HL-60/S4 (cell line): ENCODE measurements at regions not wholly inside any gene's neighbourhood (a gene's known extent, or its start where the extent isn't known, plus 50 kb on each side); places are given as distances from the start of the nearest gene placed in this dataset.

Experiments used
- in situ Hi-C: fragments of 300-500 bp; cut with MboI; formaldehyde crosslinking; loops from 2 replicates; pipeline ENCODE4 v1.14.3; 2022; ENCODE audit warnings: low sequenced_read_pairs

DNA sequence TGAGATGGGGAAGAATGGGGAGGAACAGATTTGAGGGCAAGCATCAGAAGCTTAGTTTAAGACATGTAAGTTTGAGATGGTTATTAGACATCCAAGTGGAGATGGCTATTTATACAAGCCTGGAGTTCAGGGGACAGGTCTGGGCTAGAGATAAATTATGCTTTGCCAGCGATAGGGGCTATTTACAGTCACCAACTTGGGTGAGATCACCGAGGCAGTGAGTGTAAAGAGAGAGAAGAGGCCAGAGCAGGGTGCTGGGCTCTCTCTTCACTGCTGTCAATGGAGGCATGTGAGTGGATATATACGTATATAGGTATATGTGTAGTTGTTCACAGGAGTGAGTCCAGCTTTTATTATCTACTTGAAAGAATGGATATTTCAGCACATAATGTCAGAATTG is 81.0 kb downstream of the QPCT start:
- in situ Hi-C loops, result no loop called here

DNA sequence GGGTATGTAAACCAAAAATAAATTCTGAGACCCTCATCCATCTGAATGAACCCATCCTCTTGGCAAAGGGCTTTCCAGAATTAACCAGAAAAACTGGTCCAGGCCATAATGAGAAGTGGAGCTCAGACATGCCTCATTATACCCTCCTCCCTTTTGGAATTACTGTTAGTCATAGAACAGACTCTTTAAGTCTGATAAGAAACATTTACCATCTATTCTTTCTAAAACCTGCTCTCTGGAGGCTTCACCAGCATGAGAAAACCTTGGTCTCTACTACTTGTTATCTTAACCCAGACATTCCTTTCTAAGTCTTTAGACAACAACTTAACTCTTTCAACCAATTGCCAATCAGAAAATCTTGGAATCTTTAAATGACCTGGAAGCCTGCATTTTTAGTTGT is 82.8 kb downstream of the QPCT start:
- in situ Hi-C loops, result no loop called here

DNA sequence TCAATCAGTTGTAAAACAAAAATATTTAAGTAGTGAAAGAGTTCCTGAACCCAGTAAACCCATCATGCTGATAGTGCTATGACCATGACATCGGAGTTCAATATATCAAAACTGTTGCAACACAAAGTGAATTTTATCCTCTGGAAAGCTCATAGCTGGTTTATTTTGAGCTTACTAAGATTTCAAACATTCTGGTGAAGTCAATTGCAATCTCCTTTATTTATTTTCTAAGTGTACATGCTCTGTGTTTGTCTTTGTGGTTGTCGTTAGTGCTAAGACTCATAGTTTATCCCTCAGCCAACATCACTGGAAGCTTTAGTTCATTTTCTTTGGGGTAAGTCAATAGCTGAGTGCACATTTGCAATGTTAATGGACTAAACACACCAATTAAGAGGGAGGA is 91.9 kb downstream of the QPCT start:
- in situ Hi-C loops, result no loop called here

DNA sequence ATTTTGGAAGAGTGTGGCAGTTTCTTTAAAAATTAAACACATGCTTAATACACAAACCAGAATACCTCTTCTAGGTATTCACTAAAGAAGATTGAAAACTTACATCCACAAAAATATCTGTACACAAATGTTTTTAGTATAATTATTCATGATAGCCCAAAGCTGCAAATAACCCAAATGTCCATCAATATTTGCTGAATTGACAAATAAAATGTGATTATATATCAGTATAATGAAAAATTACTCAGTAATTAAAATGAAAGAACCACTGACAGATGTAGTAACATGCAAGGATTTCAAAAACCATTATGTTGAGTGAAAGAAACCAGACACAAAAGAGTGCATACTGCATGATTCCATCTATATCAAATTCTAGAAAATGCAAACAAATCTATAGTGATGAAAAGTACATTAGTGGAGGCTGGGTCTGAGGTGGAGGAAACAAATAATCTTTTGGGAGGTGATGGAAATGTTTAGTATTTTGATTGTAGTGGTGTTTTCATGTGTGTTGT is 94.8 kb downstream of the QPCT start:
- in situ Hi-C loops, result no loop called here

DNA sequence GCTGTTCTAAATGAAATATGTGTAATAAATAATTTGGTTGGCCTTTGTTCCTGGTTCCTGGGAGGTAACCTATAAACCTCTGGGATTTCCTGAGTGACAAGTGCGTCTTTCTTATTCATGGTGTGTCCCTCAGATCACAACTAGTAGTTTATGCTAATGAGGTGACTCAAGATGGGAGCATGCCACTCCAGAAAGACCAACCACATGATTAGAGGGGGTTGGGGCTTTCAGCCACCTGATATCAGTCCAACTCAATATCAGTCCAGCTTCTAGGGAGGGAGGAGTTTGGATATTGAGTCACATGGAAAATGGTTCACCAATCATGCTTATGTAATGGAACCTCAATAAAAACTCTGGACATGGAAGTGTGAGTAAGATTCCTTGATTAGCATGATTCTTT is 96.6 kb downstream of the QPCT start:
- in situ Hi-C loops, result no loop called here

DNA sequence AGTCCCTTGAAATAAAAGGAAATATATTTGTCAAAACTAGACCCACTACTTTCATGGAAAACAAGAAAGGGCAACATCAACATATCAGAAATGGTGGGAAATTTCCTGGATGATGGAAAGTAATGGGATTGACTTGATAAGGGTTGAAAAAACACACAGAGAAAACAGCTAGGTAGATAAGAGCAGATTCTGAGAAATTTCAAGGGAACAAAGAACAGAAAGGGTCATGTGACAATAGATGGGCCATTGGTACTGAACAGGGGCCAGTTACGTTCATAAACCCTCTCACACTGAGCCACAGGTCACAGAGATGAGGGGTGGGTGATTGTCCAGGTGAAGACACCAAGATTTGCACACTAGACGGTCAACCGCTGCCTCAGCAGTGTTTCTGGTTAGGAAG is 98.7 kb downstream of the QPCT start:
- in situ Hi-C loops, result no loop called here

DNA sequence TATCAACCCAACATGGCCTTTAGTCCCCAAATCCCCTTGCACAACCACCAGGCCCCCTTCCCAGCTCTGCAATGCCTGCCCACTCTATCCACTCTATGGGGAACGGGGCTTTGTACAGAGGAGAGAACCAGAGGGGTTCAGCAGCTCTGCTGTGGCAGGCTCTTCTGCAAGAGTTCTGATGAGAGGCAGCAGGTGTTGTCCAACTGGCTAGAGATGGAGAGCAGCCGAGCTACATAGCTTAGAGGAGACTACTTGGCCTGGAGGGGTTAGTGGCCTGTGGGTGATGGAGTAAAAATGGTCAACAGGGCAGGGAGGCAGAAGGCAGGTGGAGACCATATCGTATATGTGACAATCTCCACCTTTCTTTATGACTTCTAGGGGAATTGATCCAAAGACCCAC is 103.0 kb downstream of the QPCT start:
- in situ Hi-C loops, result no loop called here

DNA sequence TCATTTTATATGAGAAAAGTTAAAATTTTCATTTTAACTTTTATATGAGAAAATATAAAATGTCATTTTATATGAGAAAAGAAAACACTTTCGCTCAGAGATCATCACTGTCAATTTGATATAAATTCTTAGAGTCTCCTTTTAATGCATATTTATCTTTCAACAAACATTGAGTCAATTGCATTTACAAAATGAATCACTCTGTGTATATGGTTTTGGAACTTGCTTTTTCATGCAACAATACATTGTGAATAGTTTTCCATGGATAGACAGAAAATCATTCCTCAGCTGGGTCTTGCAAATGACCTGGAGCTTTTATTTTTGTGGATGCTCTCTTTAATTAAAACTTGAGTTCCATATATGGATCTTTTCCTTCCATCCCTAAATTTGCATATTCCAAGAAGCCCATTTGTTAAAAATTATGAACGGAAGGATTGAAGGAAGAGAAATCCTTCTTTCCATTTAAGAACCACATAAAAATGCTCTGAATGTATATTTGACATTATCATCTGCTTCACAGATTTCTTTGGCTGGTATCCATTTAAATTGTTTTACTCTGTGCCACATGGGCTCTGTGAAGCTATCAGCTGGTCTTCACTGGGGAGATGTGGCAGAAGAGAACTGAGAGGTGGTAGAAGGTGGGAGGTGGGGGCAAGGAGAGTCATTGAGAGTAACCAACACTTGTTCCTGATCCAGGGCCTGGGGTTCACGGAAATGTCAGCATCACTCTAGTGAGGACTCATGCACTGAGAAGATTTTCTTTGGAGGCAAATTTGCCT is 104.1 kb downstream of the QPCT start:
- in situ Hi-C loops, result no loop called here

DNA sequence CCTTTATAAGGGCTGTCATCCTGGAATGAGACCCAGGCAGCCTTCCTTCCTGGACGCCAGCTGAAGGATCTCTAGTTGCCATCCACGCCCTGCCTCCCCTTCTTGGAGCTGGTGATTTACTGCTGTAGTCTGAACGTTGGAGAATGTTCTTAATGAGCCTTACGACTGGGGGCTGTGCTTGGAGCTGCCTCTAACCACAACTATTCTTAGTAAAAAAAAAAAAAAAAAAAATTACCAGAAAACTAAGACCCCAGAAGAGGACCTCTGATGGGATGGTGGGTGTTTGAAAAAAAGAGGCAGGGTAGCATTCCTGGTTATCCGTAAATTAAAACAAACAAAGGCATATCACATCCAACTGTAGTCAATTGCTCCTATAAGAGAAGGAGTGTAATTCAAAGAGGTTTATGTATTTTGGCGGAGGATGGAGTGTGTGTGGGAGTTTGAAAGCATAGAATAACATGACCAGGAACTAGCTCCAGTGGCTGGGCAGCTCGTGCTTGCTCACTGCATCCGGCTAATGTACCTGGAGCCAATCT is 105.4 kb downstream of the QPCT start:
- in situ Hi-C loops, result no loop called here

DNA sequence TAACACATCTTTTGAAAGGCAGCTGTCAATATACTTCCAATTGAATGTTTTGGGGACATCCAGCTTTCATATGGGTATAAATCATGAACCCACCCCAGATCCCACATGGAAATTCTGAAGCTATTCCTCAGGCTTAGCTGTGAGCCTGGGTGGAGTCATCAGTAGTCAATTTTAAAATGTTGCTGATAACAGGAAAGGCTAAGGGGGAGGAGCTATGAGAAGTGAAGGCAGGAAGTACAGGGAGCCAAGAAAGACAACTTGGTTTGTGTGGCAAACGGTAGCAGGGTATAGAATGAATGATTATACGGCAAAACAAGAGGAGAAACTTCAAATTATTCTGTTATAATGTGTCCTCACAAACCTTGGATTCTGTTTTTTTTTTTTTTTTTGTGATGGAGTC is 108.6 kb downstream of the QPCT start:
- in situ Hi-C loops, result no loop called here

DNA sequence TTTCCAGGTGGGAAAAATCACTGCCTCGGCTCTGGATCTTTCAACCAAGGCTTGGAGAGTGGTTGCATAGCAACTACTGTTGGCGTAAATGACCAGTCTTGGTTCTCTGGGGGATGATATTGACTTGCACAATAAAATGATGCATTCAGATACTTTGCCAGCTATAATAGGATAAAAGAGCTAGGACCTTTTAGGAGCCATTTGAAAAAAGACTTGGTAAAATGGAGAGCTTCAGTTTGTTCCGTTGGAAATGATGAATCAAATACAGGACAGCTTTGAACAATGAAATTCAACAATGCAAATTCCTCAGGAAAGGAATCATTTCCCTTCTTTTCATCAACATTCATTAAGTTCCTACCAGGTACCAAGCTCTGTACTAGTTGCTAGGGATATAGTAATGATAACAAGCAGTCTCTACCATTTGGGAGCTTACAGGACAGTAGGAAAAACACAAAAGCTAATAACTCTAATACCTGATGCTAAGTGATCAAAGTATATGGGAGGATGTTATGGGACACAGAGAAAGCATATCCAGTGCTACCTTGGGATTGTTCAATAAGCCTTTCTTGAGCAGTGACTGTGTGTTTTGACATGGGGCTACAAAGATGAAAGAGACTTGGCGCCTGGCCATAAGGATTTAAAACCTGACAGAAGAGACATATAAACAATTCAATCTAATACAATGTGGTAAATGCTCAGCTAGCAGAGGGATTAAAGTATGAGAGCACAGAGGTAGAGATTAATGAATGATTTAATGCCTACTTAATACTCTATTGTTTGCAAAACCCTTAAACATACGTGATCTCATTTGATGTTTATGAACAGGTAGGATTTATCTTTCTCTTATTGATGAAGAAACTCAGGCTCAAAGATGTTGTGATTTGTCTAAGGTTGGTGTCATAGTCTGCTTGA is 110.7 kb downstream of the QPCT start:
- in situ Hi-C loops, result no loop called here

DNA sequence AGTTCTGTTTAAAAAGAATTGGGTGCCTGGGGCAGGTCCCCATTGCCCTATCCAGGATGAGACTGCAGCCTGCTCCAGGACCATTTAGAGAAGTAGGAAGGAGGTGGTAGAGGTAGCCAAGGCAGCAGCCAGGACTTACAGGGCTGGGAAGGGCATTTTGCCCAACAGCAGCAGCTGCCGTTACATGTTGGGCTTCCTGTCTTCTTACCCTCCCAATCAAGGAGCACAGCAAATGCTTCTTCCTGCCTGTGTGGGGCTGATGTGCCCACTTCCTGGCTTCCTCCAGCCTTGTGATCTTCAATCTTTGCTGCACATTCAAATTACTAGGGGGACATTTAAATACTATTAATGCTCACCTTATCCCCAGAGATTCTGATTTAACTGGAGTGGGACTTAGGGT is 112.0 kb downstream of the QPCT start:
- in situ Hi-C loops, result no loop called here

DNA sequence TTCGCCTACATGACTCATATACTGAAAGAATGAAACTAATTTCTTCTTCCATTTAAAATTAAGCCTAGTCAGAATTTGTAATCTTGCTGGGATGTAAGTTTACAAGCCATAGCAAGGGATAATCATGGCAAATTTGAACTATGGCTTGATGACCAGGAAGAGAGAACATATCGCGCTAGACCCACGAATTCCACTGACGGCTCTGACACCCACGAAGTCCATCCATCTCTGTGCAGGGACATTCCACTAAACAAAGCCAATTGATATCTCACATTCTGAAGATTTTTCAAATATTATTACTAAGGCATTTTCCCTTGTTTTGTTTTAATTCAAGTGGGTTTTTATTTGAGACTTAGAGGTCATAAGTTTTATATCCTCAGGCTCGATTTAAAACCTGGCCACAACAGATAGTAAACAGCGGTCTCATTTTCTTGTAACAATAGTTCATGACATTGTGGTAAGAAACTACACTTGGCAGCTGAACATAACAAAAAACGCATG is 113.0 kb downstream of the QPCT start:
- in situ Hi-C loops, result no loop called here

DNA sequence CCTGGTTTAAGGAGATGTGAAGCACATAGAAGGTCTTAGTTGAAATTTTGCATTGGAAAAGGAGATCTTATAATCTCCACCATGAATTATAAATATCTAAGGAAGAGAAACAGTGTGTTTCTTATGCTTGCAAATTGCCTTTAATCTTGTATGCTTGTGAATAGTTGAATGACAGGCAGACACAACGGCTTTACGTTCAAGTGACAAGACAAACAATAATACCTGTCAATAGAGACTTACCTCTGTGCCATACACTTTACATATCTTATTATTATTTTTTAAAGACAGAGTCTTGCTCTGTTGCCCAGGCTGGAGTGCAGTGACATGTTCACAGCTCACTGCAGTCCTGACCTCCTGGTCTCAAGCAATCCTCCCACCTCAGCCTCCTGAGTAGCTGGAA is 113.7 kb downstream of the QPCT start:
- in situ Hi-C loops, result no loop called here

DNA sequence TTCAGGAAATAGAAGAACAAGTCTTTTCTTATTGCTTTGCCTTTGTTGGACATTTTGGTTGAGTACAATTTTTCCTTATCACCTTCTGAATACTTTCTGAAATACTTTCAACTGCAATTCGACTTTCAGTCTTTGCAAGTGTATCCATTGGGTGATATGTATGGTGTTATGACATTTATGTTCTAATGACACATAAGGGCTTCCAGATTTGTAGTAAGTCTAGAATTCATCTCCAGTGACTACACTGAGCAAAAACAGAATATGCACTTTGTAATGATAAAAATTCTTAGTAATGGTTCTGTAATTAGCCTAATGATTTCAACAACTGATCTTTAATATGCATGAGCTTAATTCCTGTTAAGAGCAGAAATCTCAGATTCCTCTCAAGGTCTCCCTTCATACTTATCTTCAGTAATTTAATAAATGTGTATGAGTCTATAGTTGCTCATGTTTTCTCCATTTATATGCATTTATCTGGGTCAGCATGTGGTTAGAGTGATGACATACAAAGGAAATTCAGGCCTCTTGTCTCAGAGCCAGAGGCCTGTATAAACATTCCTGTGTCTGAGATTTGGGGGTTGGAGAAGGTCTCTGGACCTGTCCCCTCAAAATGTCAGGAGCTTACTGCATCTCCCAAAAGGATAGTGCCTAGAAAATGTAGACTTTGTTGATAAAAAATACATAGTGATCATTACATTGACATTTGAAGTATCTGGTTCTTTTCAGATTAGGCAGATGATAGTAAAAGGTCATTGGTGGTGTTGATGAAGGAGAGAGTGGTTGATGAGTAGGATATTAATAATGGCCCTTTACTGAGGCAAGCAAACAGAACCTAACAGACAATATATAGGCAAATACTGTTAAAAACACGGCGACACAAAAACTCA is 114.9 kb downstream of the QPCT start:
- in situ Hi-C loops, result no loop called here

DNA sequence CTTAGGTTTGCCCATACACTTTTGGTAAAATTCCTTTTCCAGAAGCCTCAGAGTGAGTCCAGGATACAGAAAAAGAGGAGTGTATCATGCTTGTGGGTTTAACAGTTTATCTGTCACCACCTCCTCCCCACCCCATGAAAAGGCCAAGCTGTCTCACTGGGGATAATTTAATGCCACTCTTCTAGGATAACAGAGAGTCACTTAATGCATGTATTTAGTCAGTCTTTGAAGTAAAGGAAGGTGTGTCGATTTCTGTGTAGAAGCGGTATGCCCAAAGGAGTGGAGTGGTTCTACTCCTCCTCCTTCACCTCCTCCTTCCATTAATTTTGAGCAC is 116.4 kb downstream of the QPCT start:
- in situ Hi-C loops, result no loop called here

DNA sequence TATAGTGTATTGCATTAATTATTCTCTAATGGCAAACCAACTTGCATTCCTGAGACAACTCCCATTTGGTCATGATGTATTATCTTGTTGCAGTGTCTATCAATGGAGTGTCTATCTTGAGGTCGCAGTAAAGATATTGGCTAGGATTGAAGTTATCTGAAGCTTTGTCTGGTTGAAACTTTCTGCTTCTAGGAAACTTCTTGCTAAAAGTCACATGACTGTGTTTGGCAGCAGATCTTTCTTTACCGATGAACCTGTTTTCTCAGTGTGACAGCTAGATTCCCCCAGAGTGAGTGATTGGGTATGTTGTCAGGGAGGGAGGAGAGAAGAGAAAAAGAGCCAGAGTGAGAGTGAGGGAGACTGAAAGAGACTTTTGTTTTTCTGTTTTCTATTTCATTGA is 119.6 kb downstream of the QPCT start:
- in situ Hi-C loops, result no loop called here

DNA sequence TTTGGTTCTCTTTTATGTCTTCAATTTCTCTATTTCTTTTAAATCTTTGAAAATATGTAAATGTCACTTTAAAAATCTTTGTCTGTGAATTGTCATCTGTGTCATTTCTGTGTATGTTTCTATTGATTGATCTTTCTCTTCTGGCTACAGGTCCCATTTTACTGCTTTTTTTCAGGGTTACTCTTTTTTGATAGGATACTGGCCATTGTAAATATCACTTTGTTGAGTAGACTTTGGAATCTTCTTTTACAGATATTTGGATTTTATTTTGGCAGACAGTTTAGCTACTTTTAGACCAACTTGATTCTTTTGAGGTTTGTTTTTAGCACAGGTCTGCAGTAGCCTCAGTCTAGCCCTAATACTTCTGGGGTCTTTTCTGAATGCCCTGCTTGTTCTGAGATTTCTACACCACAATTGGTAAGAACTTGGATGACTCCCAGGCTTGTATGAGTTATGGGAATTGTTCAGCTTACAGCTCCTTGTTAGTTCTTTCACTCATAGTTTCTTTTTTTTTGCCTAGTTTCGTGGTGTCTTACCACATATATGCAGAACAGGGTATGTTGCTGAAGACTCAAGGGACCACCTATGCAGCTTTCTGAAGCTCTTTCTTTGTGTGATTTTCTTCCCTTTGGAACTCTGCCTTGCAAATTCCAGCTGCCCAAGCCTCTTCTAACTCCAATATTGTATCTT is 122.2 kb downstream of the QPCT start:
- in situ Hi-C loops, result no loop called here

DNA sequence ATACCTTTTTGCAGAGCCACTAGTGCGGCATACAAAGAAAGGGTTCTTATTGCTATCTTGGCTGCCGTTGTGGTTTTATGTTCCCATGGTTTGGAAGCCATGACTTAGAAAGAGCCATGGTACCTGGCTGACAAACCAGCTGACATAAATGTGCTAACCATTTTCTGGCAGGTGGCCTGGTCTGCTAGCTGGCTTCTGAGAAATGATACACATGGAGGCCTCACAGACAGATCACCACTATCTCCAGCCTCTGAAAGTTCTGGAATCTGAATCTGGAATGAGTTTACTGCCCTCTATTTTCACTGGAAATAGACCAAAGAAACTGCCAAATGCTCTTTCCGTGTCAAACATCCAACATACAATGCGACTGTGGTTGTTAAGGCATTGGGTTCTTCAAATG is 123.7 kb downstream of the QPCT start:
- in situ Hi-C loops, result no loop called here

DNA sequence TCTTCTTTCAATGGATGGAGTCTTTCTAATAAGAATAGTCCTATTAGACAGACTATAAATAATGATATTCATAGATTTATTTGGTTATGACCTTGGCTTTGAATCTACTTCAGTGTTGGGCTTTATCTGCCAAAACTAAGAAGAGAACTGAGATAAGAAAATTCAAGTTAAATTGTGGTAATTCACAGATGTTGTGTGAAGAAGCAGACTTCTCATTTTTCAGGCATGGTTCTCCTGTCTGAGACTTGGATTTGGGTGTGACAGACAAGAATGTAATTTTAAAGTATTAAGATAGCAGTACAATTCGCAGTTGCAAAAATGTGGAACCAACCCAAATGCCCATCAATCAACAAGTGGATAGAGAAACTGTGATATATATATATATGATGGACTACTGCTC is 124.7 kb downstream of the QPCT start:
- in situ Hi-C loops, result no loop called here
